GM19238 (cell line): ENCODE measurements at regions not wholly inside any gene's neighbourhood (a gene's known extent, or its start where the extent isn't known, plus 50 kb on each side); places are given as distances from the start of the nearest gene placed in this dataset.
A peak's percentile ranks its signal among the peaks of the same experiment; 100 is the strongest.
"Not testable (repeated sequence)": the region's sequence is repeated elsewhere in the genome, so short reads cannot be mapped to it uniquely, and the experiment has no call there.

Experiments used
- DNase-seq: peaks from one replicate; pipeline ENCODE4 v3.0.0; 2011; ENCODE audit warnings: low spot score; ENCODE audit not compliant: insufficient read length

GRCh38 chr13:33651766-33652165 is 166.2 kb upstream of the RFC3 start:
- DNase-seq = no peak

GRCh38 chr13:33657274-33657673 is 160.7 kb upstream of the RFC3 start:
- no peak for DNase-seq

- no peak for DNase-seq
Measured at GRCh38 chr13:33659466-33659865, 158.5 kb upstream of the RFC3 start.

- no peak for DNase-seq
Measured at GRCh38 chr13:33659894-33660293, 158.1 kb upstream of the RFC3 start.

GRCh38 chr13:33662392-33662791 is 155.6 kb upstream of the RFC3 start:
- no peak for DNase-seq

GRCh38 chr13:33665626-33666175 is 152.2 kb upstream of the RFC3 start:
- DNase-seq = no peak

GRCh38 chr13:33671560-33671959 is 146.4 kb upstream of the RFC3 start:
- no peak for DNase-seq

GRCh38 chr13:33672022-33672421 is 145.9 kb upstream of the RFC3 start:
- not testable (repeated sequence) for DNase-seq

- DNase-seq = no peak
Measured at GRCh38 chr13:33676045-33676989, 141.6 kb upstream of the RFC3 start.

- no peak for DNase-seq
Measured at GRCh38 chr13:33677215-33677614, 140.7 kb upstream of the RFC3 start.

GRCh38 chr13:33678084-33678483 is 139.9 kb upstream of the RFC3 start:
- no peak for DNase-seq

GRCh38 chr13:33678906-33679657 is 138.9 kb upstream of the RFC3 start:
- DNase-seq = peak; percentile 70

GRCh38 chr13:33679658-33680012 is 138.3 kb upstream of the RFC3 start:
- no peak for DNase-seq

GRCh38 chr13:33682020-33682564 is 135.9 kb upstream of the RFC3 start:
- DNase-seq = no peak

- not testable (repeated sequence) for DNase-seq
Measured at GRCh38 chr13:33682646-33683045, 135.3 kb upstream of the RFC3 start.

- no peak for DNase-seq
Measured at GRCh38 chr13:33683376-33683775, 134.6 kb upstream of the RFC3 start.

GRCh38 chr13:33684874-33685273 is 133.1 kb upstream of the RFC3 start:
- DNase-seq = no peak

- DNase-seq = no peak
Measured at GRCh38 chr13:33686772-33687480, 131.0 kb upstream of the RFC3 start.

GRCh38 chr13:33690354-33690753 is 127.6 kb upstream of the RFC3 start:
- DNase-seq = no peak

- no peak for DNase-seq
Measured at GRCh38 chr13:33691980-33692379, 126.0 kb upstream of the RFC3 start.

- no peak for DNase-seq
Measured at GRCh38 chr13:33692531-33692930, 125.4 kb upstream of the RFC3 start.
